Panc1 (cell line): ENCODE measurements at regions not wholly inside any gene's neighbourhood (a gene's known extent, or its start where the extent isn't known, plus 50 kb on each side); places are given as distances from the start of the nearest gene placed in this dataset.

Source experiments
- ATAC-seq: fragments of 200-7000 bp; cut with Tn5 transposase; 2 replicates; pipeline ENCODE4 v1.9.1; 2020; ENCODE audit warnings: mild to moderate bottlenecking, moderate library complexity
- BruUV-seq: library from RNA; stranded (reverse); fragments of 400-500 nt; replicated peaks from 2 replicates; lab custom pipeline; 2021; lab: Mats Ljungman, UMichigan
- CTCF ChIA-PET: fragments of 300-600 bp; sonication (Branson Sonifier 250); formaldehyde crosslinking; loops from one replicate; lab custom pipeline; 2022; ENCODE audit warnings: antibody characterized with exemption; lab: Charles Lee
- POLR2A ChIA-PET: fragments of 300-600 bp; sonication (Branson Sonifier 250); formaldehyde crosslinking; loops from one replicate; lab custom pipeline; 2022; ENCODE audit warnings: antibody characterized with exemption; lab: Charles Lee
- DNase-seq: peaks from one replicate; pipeline ENCODE4 v3.0.0-alpha.2; 2010; ENCODE audit warnings: low read depth, low spot score
- H3K27ac ChIP-seq: 2 replicates; pipeline ENCODE4 v1.5.1; 2011; ENCODE audit warnings: mild to moderate bottlenecking, low read length, inconsistent platforms
- H3K27me3 ChIP-seq: fragments of 200-500 bp; sonication (Bioruptor generic); 2 replicates; pipeline ENCODE4 v1.6.0; 2014; ENCODE audit warnings: low read length, inconsistent platforms; ENCODE audit not compliant: control insufficient read depth, insufficient read depth
- H3K36me3 ChIP-seq: fragments of 200-500 bp; sonication (Bioruptor generic); 2 replicates; pipeline ENCODE4 v1.5.1; 2014; ENCODE audit warnings: inconsistent platforms, mild to moderate bottlenecking, low read length, moderate library complexity; ENCODE audit not compliant: control insufficient read depth, insufficient read depth
- H3K4me1 ChIP-seq: 2 replicates; pipeline ENCODE4 v1.5.1; 2011; ENCODE audit warnings: inconsistent platforms, mild to moderate bottlenecking, low read length, moderate library complexity; ENCODE audit not compliant: control insufficient read depth, insufficient read depth
- H3K4me3 ChIP-seq, 2 experiments: 2 replicates each; pipeline ENCODE4 v1.5.1; 2011 to 2012; ENCODE audit warnings: low read depth in 2 of 2, low read length in 2 of 2, mild to moderate bottlenecking in 2 of 2, inconsistent platforms in 1 of 2, moderate library complexity in 1 of 2
- H3K9me3 ChIP-seq: fragments of 200-500 bp; sonication (Bioruptor generic); 2 replicates; pipeline ENCODE4 v1.5.1; 2014; ENCODE audit warnings: low read depth, mild to moderate bottlenecking, inconsistent platforms, low read length, moderate library complexity; ENCODE audit not compliant: control insufficient read depth, insufficient read depth
- CTCF ChIP-seq: fragments of 450-650 bp; IDR thresholded peaks from 2 replicates; pipeline ENCODE4 v1.5.1; 2017; ENCODE audit warnings: mild to moderate bottlenecking
- POLR2AphosphoS5 ChIP-seq: IDR thresholded peaks from 2 replicates; pipeline ENCODE4 v1.6.1; 2012; ENCODE audit warnings: mild to moderate bottlenecking, low read depth, low read length, moderate library complexity
- REST ChIP-seq, 2 experiments: IDR thresholded peaks; 2 replicates each; pipeline ENCODE4 v1.6.1; 2011 to 2012; ENCODE audit warnings: low read depth in 2 of 2, control low read depth in 1 of 2, low read length in 1 of 2, mild to moderate bottlenecking in 1 of 2, moderate library complexity in 1 of 2; ENCODE audit not compliant: insufficient read depth in 1 of 2
- SIN3A ChIP-seq: IDR thresholded peaks from 2 replicates; pipeline ENCODE4 v1.6.1; 2012; ENCODE audit warnings: low read depth, mild to moderate bottlenecking, low read length, moderate library complexity, borderline replicate concordance; ENCODE audit not compliant: insufficient read depth
- TCF7L2 ChIP-seq: IDR thresholded peaks from 2 replicates; pipeline ENCODE4 v1.6.1; 2011; ENCODE audit warnings: mild to moderate bottlenecking, low read depth, low read length, inconsistent platforms
- in situ Hi-C: cut with HindIII; loops from 2 replicates; pipeline ENCODE4 v1.10.0; 2016; ENCODE audit warnings: low sequenced_read_pairs, low pct_unique_long_range_greater_than_20kb
- intact Hi-C: fragments of 100-400 bp; cut with micrococcal nuclease; formaldehyde crosslinking; loops from one replicate; pipeline ENCODE4 v1.10.0; 2022; ENCODE audit not compliant: unreplicated experiment

- intact Hi-C loops (no loop called here), in situ Hi-C loops (no loop called here)
- no TSS peak for BruUV-seq
- no peaks in the 10 kb centered on the region for H3K36me3 ChIP-seq
- ChIA-PET POLR2A (no interaction called here), CTCF (no interaction called here)
- H3K9me3 ChIP-seq: no peaks in the 10 kb centered on the region
- no peak overlapping the region for H3K27ac ChIP-seq
- no peaks in the 10 kb centered on the region for H3K4me1 ChIP-seq
- TF ChIP-seq POLR2AphosphoS5 (no peak), CTCF (no peak), TCF7L2 (no peak), REST (IDR thresholded peaks at IDR 0.05; ENCODE audit: insufficient read depth in 1 of 2, low read depth in 2 of 2, low read length in 1 of 2) (no peak), SIN3A (no peak)
- DNase-seq: no peak
- no peaks in the 10 kb centered on the region for H3K27me3 ChIP-seq
- no peak overlapping the region for H3K4me3 ChIP-seq
- ATAC-seq: no peak
Measured at GRCh38 chr5:117249086-117249815, 674.6 kb upstream of the SEMA6A start.

- ChIA-PET CTCF (interaction anchor here (0.6 kb wide), 1 partner anchor 207 kb away, joined by 3 read pairs; no protein-coding TSS in a partner anchor), POLR2A (no interaction called here)
- Histone ChIP-seq H3K9me3 (no peaks in the 10 kb centered on the region), H3K36me3 (no peaks in the 10 kb centered on the region), H3K4me1 (no peaks in the 10 kb centered on the region), H3K27me3 (no peaks in the 10 kb centered on the region), H3K4me3 (no peak overlapping the region), H3K27ac (no peak overlapping the region)
- intact Hi-C loops: no loop called here
- in situ Hi-C loops: no loop called here
- no peak for ATAC-seq
- TF ChIP-seq SIN3A (no peak), TCF7L2 (no peak), CTCF (no peak), REST (IDR thresholded peaks at IDR 0.05; ENCODE audit: insufficient read depth in 1 of 2, low read depth in 2 of 2, low read length in 1 of 2) (no peak), POLR2AphosphoS5 (no peak)
- no peak for DNase-seq
- BruUV-seq: no TSS peak
Measured at GRCh38 chr5:117246424-117246823, 671.8 kb upstream of the SEMA6A start.
